Uterus (tissue), 2 donors: ENCODE measurements at regions not wholly inside any gene's neighbourhood (a gene's known extent, or its start where the extent isn't known, plus 50 kb on each side); places are given as distances from the start of the nearest gene placed in this dataset.

Source experiments
- CTCF ChIP-seq, 4 experiments: fragments of 200-600 bp in 2 of 4; fragments of 450-650 bp in 2 of 4; sonication (generic) in 2 of 4; IDR thresholded peaks; one replicate each; pipeline ENCODE4 v1.5.1; 2016 to 2019; ENCODE audit warnings: antibody characterized with exemption in 4 of 4, mild to moderate bottlenecking in 2 of 4, moderate library complexity in 1 of 4
- POLR2A ChIP-seq, 2 donors: fragments of 450-650 bp; IDR thresholded peaks; one replicate each; pipeline ENCODE4 v1.6.1; 2016; ENCODE audit warnings: antibody characterized with exemption in 2 of 2, mild to moderate bottlenecking in 1 of 2, moderate library complexity in 1 of 2

GRCh38 chr10:118116362-118116714 lies 69.6 kb upstream of the RAB11FIP2 start:
- no peak for TF ChIP-seq CTCF (IDR thresholded peaks at IDR 0.05)
- no peak for TF ChIP-seq POLR2A (IDR thresholded peaks at IDR 0.05)
